HepG2 (cell line): ENCODE measurements at regions not wholly inside any gene's neighbourhood (a gene's known extent, or its start where the extent isn't known, plus 50 kb on each side); places are given as distances from the start of the nearest gene placed in this dataset.

Experiments used
- ATAC-seq: fragments of 200-7000 bp; cut with Tn5 transposase; 3 replicates; pipeline ENCODE4 v1.9.1; 2020; ENCODE audit warnings: mild to moderate bottlenecking, moderate library complexity
- BruUV-seq: library from RNA; stranded (reverse); fragments of 400-500 nt; replicated peaks from 2 replicates; lab custom pipeline; 2021; lab: Mats Ljungman, UMichigan
- CTCF ChIA-PET: fragments of 300-600 bp; formaldehyde crosslinking; extraction: SDS; loops from one replicate; lab custom pipeline; 2021; ENCODE audit warnings: low total read pairs, inconsistent platforms, low intra/inter-chr PET ratio; lab: Yijun Ruan, JAX
- POLR2A ChIA-PET: fragments of 350-600 bp; sonication (Branson Sonifier 250); formaldehyde crosslinking; loops from one replicate; lab custom pipeline; 2020; ENCODE audit warnings: antibody characterized with exemption, inconsistent platforms; lab: Yijun Ruan, JAX
- DNase-seq: peaks from one replicate; pipeline ENCODE4 v3.0.0-alpha.2; 2015; ENCODE audit warnings: low spot score
- FAIRE-seq: peaks from 3 replicates; lab custom pipeline; 2011; peaks lifted over from hg19 to GRCh38; lab: Jason Lieb, UNC
- H2AFZ ChIP-seq: one replicate; pipeline ENCODE4 v1.6.1; 2011; ENCODE audit warnings: low read length, inconsistent platforms
- H3K27ac ChIP-seq: fragments of 300-600 bp; 3 replicates; pipeline ENCODE4 v1.8.0; 2011; ENCODE audit warnings: mixed run types, mild to moderate bottlenecking, mixed read lengths, low read length, inconsistent platforms; ENCODE audit not compliant: insufficient read depth; ENCODE audit errors: extremely low read length
- H3K27me3 ChIP-seq, 2 experiments: fragments of 200-600 bp in 1 of 2; 2 replicates in 1 of 2; 3 replicates in 1 of 2; pipeline versions ENCODE4 v1.6.0 to v1.8.0; 2011; ENCODE audit warnings: low read length in 2 of 2, mild to moderate bottlenecking in 2 of 2, moderate library complexity in 2 of 2, inconsistent platforms in 1 of 2; ENCODE audit not compliant: insufficient read depth in 2 of 2, control insufficient read depth in 1 of 2
- H3K36me3 ChIP-seq, 2 experiments: fragments of 200-600 bp in 1 of 2; replicated peaks in 1 of 2; 2 replicates in 1 of 2; 3 replicates in 1 of 2; pipeline versions ENCODE4 v1.5.1 to v1.8.0; 2011; ENCODE audit warnings: low read length in 2 of 2, inconsistent platforms in 1 of 2; ENCODE audit not compliant: insufficient read depth in 2 of 2, control insufficient read depth in 1 of 2
- H3K4me1 ChIP-seq: 2 replicates; pipeline ENCODE4 v1.5.1; 2012; ENCODE audit warnings: low read length, inconsistent platforms; ENCODE audit not compliant: insufficient read depth
- H3K4me2 ChIP-seq: 2 replicates; pipeline ENCODE4 v1.6.0; 2011; ENCODE audit warnings: low read depth, low read length, inconsistent platforms
- H3K4me3 ChIP-seq, 3 experiments: fragments of 200-600 bp in 1 of 3; sonication (generic), shearing (Covaris generic) in 1 of 3; replicated peaks in 1 of 3; 2 replicates each; pipeline ENCODE4 v1.5.1; 2011 to 2016; ENCODE audit warnings: low read length in 3 of 3, inconsistent platforms in 2 of 3, low read depth in 2 of 3, mild to moderate bottlenecking in 2 of 3, control low read depth in 1 of 3, mixed read lengths in 1 of 3; ENCODE audit not compliant: insufficient read depth in 1 of 3
- H3K79me2 ChIP-seq: one replicate; pipeline ENCODE4 v1.6.1; 2011; ENCODE audit warnings: low read length, inconsistent platforms; ENCODE audit not compliant: insufficient read depth
- H3K9ac ChIP-seq: 2 replicates; pipeline ENCODE4 v1.6.0; 2011; ENCODE audit warnings: mild to moderate bottlenecking, low read depth, low read length, inconsistent platforms; ENCODE audit not compliant: insufficient read depth
- H3K9me3 ChIP-seq: 2 replicates; pipeline ENCODE4 v1.5.1; 2012; ENCODE audit warnings: mild to moderate bottlenecking, low read length
- H4K20me1 ChIP-seq: 2 replicates; pipeline ENCODE4 v1.6.0; 2011; ENCODE audit warnings: inconsistent platforms, mild to moderate bottlenecking, low read length, moderate library complexity; ENCODE audit not compliant: insufficient read depth
- AHR ChIP-seq: IDR thresholded peaks from 2 replicates; pipeline ENCODE4 v1.6.1; 2018; ENCODE audit warnings: missing genetic modification reagents, missing compliant biosample characterization
- ARNTL ChIP-seq: sonication (generic); formaldehyde crosslinking; IDR thresholded peaks from 2 replicates; pipeline ENCODE4 v1.4.0; 2020; ENCODE audit warnings: mild to moderate bottlenecking, missing genetic modification reagents
- ATF6 ChIP-seq: sonication (generic); formaldehyde crosslinking; conservative IDR thresholded peaks from 2 replicates; pipeline ENCODE4 v1.4.0; 2020; ENCODE audit warnings: missing genetic modification reagents
- HIVEP1 ChIP-seq: sonication (generic); formaldehyde crosslinking; IDR thresholded peaks from 2 replicates; pipeline ENCODE4 v1.4.0; 2020; ENCODE audit warnings: mild to moderate bottlenecking, missing genetic modification reagents
- JDP2 ChIP-seq: sonication (generic); formaldehyde crosslinking; IDR thresholded peaks from 2 replicates; pipeline ENCODE4 v1.8.1; 2022; ENCODE audit warnings: missing genetic modification reagents, borderline replicate concordance
- NAIF1 ChIP-seq: sonication (generic); formaldehyde crosslinking; IDR thresholded peaks from 2 replicates; pipeline ENCODE4 v1.5.0; 2020; ENCODE audit warnings: mild to moderate bottlenecking, missing genetic modification reagents, borderline replicate concordance
- ZBTB1 ChIP-seq: sonication (generic); formaldehyde crosslinking; IDR thresholded peaks from 2 replicates; pipeline ENCODE4 v1.4.0; 2020; ENCODE audit warnings: missing genetic modification reagents, borderline replicate concordance
- ZC3H4 ChIP-seq: sonication (generic); formaldehyde crosslinking; IDR thresholded peaks from 2 replicates; pipeline ENCODE4 v1.4.0; 2020; ENCODE audit warnings: missing genetic modification reagents, borderline replicate concordance
- ZFP90 ChIP-seq: sonication (generic); formaldehyde crosslinking; IDR thresholded peaks from 2 replicates; pipeline ENCODE4 v1.8.0; 2022; ENCODE audit warnings: missing genetic modification reagents, mild to moderate bottlenecking, inconsistent platforms, borderline replicate concordance
- ZIK1 ChIP-seq: sonication (generic); formaldehyde crosslinking; IDR thresholded peaks from 2 replicates; pipeline ENCODE4 v1.5.0; 2020; ENCODE audit warnings: mild to moderate bottlenecking, low read depth, missing genetic modification reagents, borderline replicate concordance
- ZNF12 ChIP-seq: sonication (generic); formaldehyde crosslinking; IDR thresholded peaks from 2 replicates; pipeline ENCODE4 v1.5.0; 2020; ENCODE audit warnings: missing genetic modification reagents
- ZNF350 ChIP-seq: sonication (generic); formaldehyde crosslinking; IDR thresholded peaks from 2 replicates; pipeline ENCODE4 v1.4.0; 2020; ENCODE audit warnings: mild to moderate bottlenecking, low read depth, missing genetic modification reagents, borderline replicate concordance
- ZNF432 ChIP-seq: sonication (generic); formaldehyde crosslinking; IDR thresholded peaks from 2 replicates; pipeline ENCODE4 v1.5.0; 2020; ENCODE audit warnings: missing genetic modification reagents, mild to moderate bottlenecking, borderline replicate concordance
- ZNF737 ChIP-seq: sonication (generic); formaldehyde crosslinking; IDR thresholded peaks from 2 replicates; pipeline ENCODE4 v1.5.0; 2020; ENCODE audit warnings: missing genetic modification reagents, mild to moderate bottlenecking, borderline replicate concordance
- ZNF790 ChIP-seq: sonication (generic); formaldehyde crosslinking; IDR thresholded peaks from 2 replicates; pipeline ENCODE4 v1.8.0; 2022; ENCODE audit warnings: missing genetic modification reagents, mild to moderate bottlenecking, borderline replicate concordance
- WGBS: methylation state at CpG from one replicate; pipeline ENCODE4 v1.1.6; 2017; ENCODE audit warnings: low lambda C conversion rate; 5-methylcytosine and 5-hydroxymethylcytosine counted together
- in situ Hi-C: cut with HindIII; loops from 2 replicates; pipeline ENCODE4 v1.10.0; 2017; ENCODE audit warnings: low pct_unique_long_range_greater_than_20kb; ENCODE audit not compliant: extremely low pct_ligation_motif_present
- intact Hi-C: fragments of 100-400 bp; cut with micrococcal nuclease; formaldehyde crosslinking; loops from one replicate; pipeline ENCODE4 v1.10.0; 2022; ENCODE audit not compliant: unreplicated experiment
- TF ChIP-seq, protein P1 (sequence below): IDR thresholded peaks from 2 replicates; pipeline ENCODE4 v1.6.1; 2016; ENCODE audit warnings: control low read depth
- TF ChIP-seq, protein P2 (sequence below): sonication (generic); formaldehyde crosslinking; IDR thresholded peaks from 2 replicates; pipeline ENCODE4 v1.5.0; 2020; ENCODE audit warnings: missing genetic modification reagents
- TF ChIP-seq, protein P3 (sequence below): sonication (generic); formaldehyde crosslinking; IDR thresholded peaks from 2 replicates; pipeline ENCODE4 v1.5.0; 2020; ENCODE audit warnings: mild to moderate bottlenecking, missing genetic modification reagents, borderline replicate concordance

DNA sequence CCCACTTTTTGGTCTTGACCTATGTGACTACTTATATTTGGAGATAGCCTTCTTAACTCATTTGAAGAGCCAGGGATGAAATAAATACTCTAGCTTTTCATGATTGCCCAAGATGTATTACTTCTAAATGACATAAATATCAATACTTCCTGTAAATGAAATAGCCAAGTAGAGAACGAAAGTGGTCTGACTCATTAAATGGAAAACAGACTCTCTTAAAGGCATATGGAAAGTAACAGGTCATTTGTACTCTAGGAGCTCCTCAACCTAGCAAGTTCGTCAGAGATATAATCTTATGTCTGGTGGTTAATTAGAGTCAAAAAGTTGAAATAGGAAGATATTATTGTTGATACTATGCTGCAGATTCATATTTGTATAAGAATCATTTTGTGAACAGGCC is 1105.4 kb downstream of the TUSC7 start:
- Histone ChIP-seq H3K36me3 (no peaks in the 10 kb centered on the region), H3K4me3 (no peak overlapping the region), H3K27me3 (no peaks in the 10 kb centered on the region), H3K27ac (no peak overlapping the region), H2AFZ (no peak overlapping the region), H3K4me1 (no peaks in the 10 kb centered on the region), H4K20me1 (no peaks in the 10 kb centered on the region), H3K79me2 (no peaks in the 10 kb centered on the region), H3K9ac (no peak overlapping the region), H3K9me3 (no peaks in the 10 kb centered on the region), H3K4me2 (no peak overlapping the region)
- in situ Hi-C loops (no loop called here), intact Hi-C loops (no loop called here)
- TF ChIP-seq ZBTB1 (no peak), NAIF1 (CRISPR knock-in tag) (no peak), ZIK1 (CRISPR knock-in tag) (no peak), ZNF737 (no peak), ZC3H4 (no peak), ZFP90 (CRISPR knock-in tag) (no peak), AHR (CRISPR knock-in tag) (no peak), HIVEP1 (CRISPR knock-in tag) (no peak), ARNTL (CRISPR knock-in tag) (no peak), ATF6 (CRISPR knock-in tag) (no peak), ZNF790 (no peak), ZNF350 (CRISPR knock-in tag) (no peak), ZNF12 (no peak), ZNF432 (CRISPR knock-in tag) (no peak), JDP2 (CRISPR knock-in tag) (no peak)
- TF ChIP-seq, protein P1, sequence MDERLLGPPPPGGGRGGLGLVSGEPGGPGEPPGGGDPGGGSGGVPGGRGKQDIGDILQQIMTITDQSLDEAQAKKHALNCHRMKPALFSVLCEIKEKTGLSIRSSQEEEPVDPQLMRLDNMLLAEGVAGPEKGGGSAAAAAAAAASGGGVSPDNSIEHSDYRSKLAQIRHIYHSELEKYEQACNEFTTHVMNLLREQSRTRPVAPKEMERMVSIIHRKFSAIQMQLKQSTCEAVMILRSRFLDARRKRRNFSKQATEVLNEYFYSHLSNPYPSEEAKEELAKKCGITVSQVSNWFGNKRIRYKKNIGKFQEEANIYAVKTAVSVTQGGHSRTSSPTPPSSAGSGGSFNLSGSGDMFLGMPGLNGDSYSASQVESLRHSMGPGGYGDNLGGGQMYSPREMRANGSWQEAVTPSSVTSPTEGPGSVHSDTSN (CRISPR knock-in tag), result no peak
- TF ChIP-seq, protein P2, sequence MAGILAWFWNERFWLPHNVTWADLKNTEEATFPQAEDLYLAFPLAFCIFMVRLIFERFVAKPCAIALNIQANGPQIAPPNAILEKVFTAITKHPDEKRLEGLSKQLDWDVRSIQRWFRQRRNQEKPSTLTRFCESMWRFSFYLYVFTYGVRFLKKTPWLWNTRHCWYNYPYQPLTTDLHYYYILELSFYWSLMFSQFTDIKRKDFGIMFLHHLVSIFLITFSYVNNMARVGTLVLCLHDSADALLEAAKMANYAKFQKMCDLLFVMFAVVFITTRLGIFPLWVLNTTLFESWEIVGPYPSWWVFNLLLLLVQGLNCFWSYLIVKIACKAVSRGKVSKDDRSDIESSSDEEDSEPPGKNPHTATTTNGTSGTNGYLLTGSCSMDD (CRISPR knock-in tag), result no peak
- TF ChIP-seq, protein P3, sequence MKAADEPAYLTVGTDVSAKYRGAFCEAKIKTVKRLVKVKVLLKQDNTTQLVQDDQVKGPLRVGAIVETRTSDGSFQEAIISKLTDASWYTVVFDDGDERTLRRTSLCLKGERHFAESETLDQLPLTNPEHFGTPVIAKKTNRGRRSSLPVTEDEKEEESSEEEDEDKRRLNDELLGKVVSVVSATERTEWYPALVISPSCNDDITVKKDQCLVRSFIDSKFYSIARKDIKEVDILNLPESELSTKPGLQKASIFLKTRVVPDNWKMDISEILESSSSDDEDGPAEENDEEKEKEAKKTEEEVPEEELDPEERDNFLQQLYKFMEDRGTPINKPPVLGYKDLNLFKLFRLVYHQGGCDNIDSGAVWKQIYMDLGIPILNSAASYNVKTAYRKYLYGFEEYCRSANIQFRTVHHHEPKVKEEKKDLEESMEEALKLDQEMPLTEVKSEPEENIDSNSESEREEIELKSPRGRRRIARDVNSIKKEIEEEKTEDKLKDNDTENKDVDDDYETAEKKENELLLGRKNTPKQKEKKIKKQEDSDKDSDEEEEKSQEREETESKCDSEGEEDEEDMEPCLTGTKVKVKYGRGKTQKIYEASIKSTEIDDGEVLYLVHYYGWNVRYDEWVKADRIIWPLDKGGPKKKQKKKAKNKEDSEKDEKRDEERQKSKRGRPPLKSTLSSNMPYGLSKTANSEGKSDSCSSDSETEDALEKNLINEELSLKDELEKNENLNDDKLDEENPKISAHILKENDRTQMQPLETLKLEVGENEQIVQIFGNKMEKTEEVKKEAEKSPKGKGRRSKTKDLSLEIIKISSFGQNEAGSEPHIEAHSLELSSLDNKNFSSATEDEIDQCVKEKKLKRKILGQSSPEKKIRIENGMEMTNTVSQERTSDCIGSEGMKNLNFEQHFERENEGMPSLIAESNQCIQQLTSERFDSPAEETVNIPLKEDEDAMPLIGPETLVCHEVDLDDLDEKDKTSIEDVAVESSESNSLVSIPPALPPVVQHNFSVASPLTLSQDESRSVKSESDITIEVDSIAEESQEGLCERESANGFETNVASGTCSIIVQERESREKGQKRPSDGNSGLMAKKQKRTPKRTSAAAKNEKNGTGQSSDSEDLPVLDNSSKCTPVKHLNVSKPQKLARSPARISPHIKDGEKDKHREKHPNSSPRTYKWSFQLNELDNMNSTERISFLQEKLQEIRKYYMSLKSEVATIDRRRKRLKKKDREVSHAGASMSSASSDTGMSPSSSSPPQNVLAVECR, result no peak
- DNase-seq, result no peak
- no peak for ATAC-seq
- FAIRE-seq, result no peak
- ChIA-PET CTCF (no interaction called here), POLR2A (no interaction called here)
- BruUV-seq, result no TSS peak
- 2% methylated on average over 2 of the region's 2 CpGs for WGBS
